GM10248 (cell line): ENCODE measurements at regions not wholly inside any gene's neighbourhood (a gene's known extent, or its start where the extent isn't known, plus 50 kb on each side); places are given as distances from the start of the nearest gene placed in this dataset.

Experiments
- CTCF ChIA-PET: fragments of 300-600 bp; sonication (Branson Sonifier 250); formaldehyde crosslinking; extraction: SDS; loops from one replicate; lab custom pipeline; 2021; ENCODE audit warnings: antibody characterized with exemption; lab: Yijun Ruan, JAX
- POLR2A ChIA-PET: fragments of 350-650 bp; sonication (Branson Sonifier 250); formaldehyde crosslinking; extraction: SDS; loops from one replicate; lab custom pipeline; 2020; ENCODE audit warnings: antibody characterized with exemption; lab: Yijun Ruan, JAX
- DNase-seq: peaks from one replicate; pipeline ENCODE4 v3.0.0; 2012; ENCODE audit errors: extremely low spot score
- CTCF ChIP-seq: IDR thresholded peaks from 2 replicates; pipeline ENCODE4 v1.5.1; 2012; ENCODE audit warnings: mild to moderate bottlenecking, low read depth; ENCODE audit errors: extremely low read depth, missing control alignments, control extremely low read depth

GRCh38 chr13:26962671-26963070 lies 202.1 kb upstream of the GPR12 start:
- no peak for DNase-seq
- ChIA-PET CTCF (interaction anchor here (1.0 to 1.5 kb wide), 2 partner anchors 16 to 22 kb away, joined by 3 to 5 read pairs; no protein-coding TSS in a partner anchor), POLR2A (no interaction called here)
- TF ChIP-seq CTCF = no peak

- TF ChIP-seq CTCF = no peak
- no peak for DNase-seq
- POLR2A ChIA-PET = no interaction called here
- CTCF ChIA-PET = interaction anchor here (1.0 kb wide), 1 partner anchor 15 kb away, joined by 3 read pairs; no protein-coding TSS in a partner anchor
These were observed 201.5 kb upstream of the GPR12 start for GRCh38 chr13:26961890-26962615.

- TF ChIP-seq CTCF = no peak
- DNase-seq = no peak
- ChIA-PET POLR2A (no interaction called here), CTCF (interaction anchor here (1.3 kb wide), 1 partner anchor 410 kb away, joined by 3 read pairs; no protein-coding TSS in a partner anchor)
These were observed 196.6 kb upstream of the GPR12 start for GRCh38 chr13:26957182-26957581.

GRCh38 chr13:26956522-26957142 lies 196.0 kb upstream of the GPR12 start:
- POLR2A ChIA-PET = no interaction called here
- no peak for DNase-seq
- no peak for TF ChIP-seq CTCF
- CTCF ChIA-PET = interaction anchor here (1.3 kb wide), 1 partner anchor 411 kb away, joined by 3 read pairs; no protein-coding TSS in a partner anchor

GRCh38 chr13:26954976-26955375 lies 194.4 kb upstream of the GPR12 start:
- no peak for DNase-seq
- TF ChIP-seq CTCF = no peak
- ChIA-PET CTCF (interaction anchor here (1.0 to 1.5 kb wide), 3 partner anchors 24 to 407 kb away, joined by 3 to 6 read pairs (median 3); no protein-coding TSS in a partner anchor), POLR2A (no interaction called here)

- no peak for TF ChIP-seq CTCF
- ChIA-PET CTCF (interaction anchor here (1.5 kb wide), 1 partner anchor 32 kb away, joined by 5 read pairs; no protein-coding TSS in a partner anchor), POLR2A (no interaction called here)
- DNase-seq = no peak
These were observed 192.7 kb upstream of the GPR12 start for GRCh38 chr13:26953291-26953690.
